Neural cell (in vitro differentiated cells): ENCODE measurements at regions not wholly inside any gene's neighbourhood (a gene's known extent, or its start where the extent isn't known, plus 50 kb on each side); places are given as distances from the start of the nearest gene placed in this dataset.

Experiments
- CTCF ChIP-seq: fragments of 450-650 bp; IDR thresholded peaks from 2 replicates; pipeline ENCODE4 v1.5.1; 2014; ENCODE audit warnings: antibody characterized with exemption, mild to moderate bottlenecking, moderate library complexity; ENCODE audit not compliant: poor library complexity, severe bottlenecking
- EP300 ChIP-seq: fragments of 450-650 bp; conservative IDR thresholded peaks from 2 replicates; pipeline ENCODE4 v1.6.1; 2014; ENCODE audit warnings: antibody characterized with exemption, mild to moderate bottlenecking, moderate library complexity; ENCODE audit not compliant: poor library complexity, severe bottlenecking
- POLR2AphosphoS5 ChIP-seq: IDR thresholded peaks from 2 replicates; pipeline ENCODE4 v1.6.1; 2012

- no peak for TF ChIP-seq POLR2AphosphoS5
- no peak for TF ChIP-seq CTCF
- TF ChIP-seq EP300: no peak
Observed at GRCh38 chr2:199024224-199024623, 433.5 kb downstream of the SATB2 start.
